Gastroesophageal sphincter (tissue), 3 donors: ENCODE measurements at regions not wholly inside any gene's neighbourhood (a gene's known extent, or its start where the extent isn't known, plus 50 kb on each side); places are given as distances from the start of the nearest gene placed in this dataset.

Source experiments
- CTCF ChIP-seq, 4 experiments: fragments of 200-600 bp in 2 of 4; fragments of 450-650 bp in 2 of 4; sonication (generic) in 1 of 4; IDR thresholded peaks; one replicate each; pipeline ENCODE4 v1.5.1; 2017 to 2019; ENCODE audit warnings: antibody characterized with exemption in 4 of 4, mild to moderate bottlenecking in 2 of 4, moderate library complexity in 2 of 4
- EP300 ChIP-seq: sonication (generic); formaldehyde crosslinking; IDR thresholded peaks from one replicate; pipeline ENCODE4 v1.6.1; 2017; ENCODE audit warnings: antibody characterized with exemption, mild to moderate bottlenecking
- POLR2A ChIP-seq, 2 donors: fragments of 450-650 bp; IDR thresholded peaks; one replicate each; pipeline ENCODE4 v1.6.1; 2017; ENCODE audit warnings: antibody characterized with exemption in 2 of 2, mild to moderate bottlenecking in 2 of 2, moderate library complexity in 1 of 2
- POLR2AphosphoS5 ChIP-seq: sonication (generic); formaldehyde crosslinking; IDR thresholded peaks from one replicate; pipeline ENCODE4 v1.6.1; 2017; ENCODE audit warnings: antibody characterized with exemption

GRCh38 chr9:88233091-88233490, 94.8 kb upstream of the SPATA31C2 start:
- TF ChIP-seq POLR2A (IDR thresholded peaks at IDR 0.05) (no peak), CTCF (IDR thresholded peaks at IDR 0.05) (no peak), EP300 (no peak), POLR2AphosphoS5 (no peak)
